ENCODE measurements at regions not wholly inside any gene's neighbourhood (a gene's known extent, or its start where the extent isn't known, plus 50 kb on each side); places are given as distances from the start of the nearest gene placed in this dataset.
"Not testable (repeated sequence)": the region's sequence is repeated elsewhere in the genome, so short reads cannot be mapped to it uniquely, and the experiment has no call there.

DNA sequence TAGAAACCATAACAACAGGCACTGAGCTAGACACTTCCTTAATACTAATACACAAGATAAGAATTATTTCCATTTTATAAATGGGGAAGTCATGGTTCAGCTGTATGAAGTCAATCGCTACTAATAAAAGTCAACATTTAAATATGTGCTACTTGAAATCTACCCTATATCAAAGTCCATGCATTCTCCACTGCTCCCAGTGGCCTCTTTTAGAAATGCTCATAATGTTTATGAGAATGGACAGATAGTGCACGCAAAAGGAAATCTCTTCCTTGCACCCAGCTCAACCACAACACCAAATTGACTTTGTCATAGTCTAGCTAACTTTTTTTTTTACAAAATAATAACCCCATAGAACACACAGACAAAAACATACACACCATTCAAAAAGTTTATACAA, 281.7 kb upstream of the CXADR start:
- DNase-seq (ENCODE audit: low read depth, low spot score), result no peak
- no peak overlapping the region for H3K27ac ChIP-seq

DNA sequence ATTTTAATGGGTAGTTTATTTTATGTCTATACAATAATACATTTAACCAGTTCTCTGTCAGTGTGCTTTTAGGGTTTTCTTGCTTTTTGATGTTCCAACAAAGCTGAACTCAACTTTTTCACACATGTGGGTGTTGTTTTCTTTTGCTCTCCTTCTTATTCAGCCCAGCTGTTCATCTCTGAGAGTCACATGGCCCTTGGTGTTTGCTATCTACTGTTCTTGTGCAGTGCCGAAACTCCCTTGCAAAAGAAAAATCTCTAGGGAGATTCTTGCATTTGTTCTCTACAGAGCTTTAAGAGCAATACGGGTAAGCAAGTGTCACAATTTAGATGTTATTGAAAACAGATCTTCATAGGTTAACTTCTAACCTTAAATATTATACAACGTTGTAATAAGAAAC, 281.1 kb upstream of the CXADR start:
- H3K27ac ChIP-seq, result no peak overlapping the region
- DNase-seq (ENCODE audit: low read depth, low spot score), result no peak

DNA sequence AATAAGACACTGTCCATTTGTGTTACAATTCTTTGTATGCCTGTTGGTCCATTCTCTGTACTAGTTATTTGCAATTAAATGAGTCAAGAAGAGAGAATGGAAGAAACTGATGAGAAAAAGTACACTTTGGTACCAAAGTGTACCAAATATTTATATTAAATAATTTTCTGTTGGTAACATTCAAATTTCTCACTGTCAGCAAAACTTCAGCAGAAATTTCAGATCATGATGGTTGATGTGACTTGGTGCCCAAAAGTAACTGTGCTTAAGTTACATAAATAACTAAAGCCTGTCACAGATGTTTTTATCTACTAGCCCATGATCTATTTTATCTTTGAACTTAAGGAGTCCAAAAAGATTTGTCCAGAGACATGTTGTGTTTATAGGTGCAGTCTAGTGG, 274.4 kb upstream of the CXADR start:
- H3K27ac ChIP-seq, result no peak overlapping the region
- DNase-seq (ENCODE audit: low read depth, low spot score), result no peak

DNA sequence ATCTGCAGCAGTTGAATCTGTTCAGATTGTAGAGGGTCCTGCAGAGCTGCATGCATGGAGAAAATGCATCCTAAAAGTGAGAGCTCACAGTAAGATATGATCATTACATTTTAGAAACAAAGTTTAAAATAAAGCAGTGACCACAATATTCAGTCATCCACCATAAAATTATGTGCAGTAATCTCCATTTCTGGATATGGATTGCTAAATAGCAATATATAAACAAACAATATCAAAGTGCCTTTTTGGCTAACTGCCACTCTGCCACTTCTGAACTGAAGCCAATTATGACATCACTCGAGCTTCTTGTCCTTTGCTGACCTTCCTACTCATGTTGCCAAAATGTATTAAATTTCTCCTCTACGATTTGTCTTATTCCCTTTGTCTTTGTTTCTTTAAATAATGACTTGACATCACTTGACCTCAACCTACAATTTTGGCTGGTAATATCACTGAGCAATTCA, 262.0 kb upstream of the CXADR start:
- no peak overlapping the region for H3K27ac ChIP-seq
- no peak for DNase-seq (ENCODE audit: low read depth, low spot score)

DNA sequence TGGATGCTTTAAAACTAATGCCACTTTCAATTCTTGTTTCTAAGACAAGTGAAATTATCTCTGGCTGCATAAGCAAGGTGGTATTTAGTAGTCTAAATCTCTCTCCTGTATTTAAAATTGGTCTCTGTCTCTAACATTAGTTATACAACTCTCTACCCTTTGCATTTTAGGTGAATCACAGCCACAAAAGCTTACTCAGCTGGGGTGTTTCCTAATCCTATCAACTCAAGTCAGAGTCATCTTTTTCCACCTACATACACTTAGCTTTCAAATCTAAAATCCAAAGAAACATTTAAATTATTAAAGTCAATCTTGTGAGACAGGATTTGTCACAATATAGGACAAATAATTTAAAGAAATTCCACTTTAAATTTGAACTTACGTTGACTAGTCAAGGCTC, 255.1 kb upstream of the CXADR start:
- no peak for DNase-seq (ENCODE audit: low read depth, low spot score)
- no peak overlapping the region for H3K27ac ChIP-seq

DNA sequence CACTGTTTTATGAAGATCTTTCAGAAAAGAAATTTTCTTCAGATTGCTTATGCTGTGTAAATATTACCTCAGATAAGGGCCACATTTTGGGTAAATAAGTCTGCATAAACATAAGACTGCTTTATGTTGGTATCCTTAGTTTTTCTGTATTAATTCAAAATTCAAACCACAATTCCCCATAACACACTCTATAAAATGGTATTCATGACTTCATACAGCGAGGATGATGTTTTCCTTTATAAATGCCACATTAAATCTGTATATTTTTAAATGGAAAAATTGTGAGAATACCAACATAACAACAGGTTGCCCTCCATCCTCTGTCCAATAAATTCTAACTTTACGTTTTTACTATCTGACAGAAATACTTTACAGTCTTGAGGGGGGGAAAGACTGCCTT, 248.7 kb upstream of the CXADR start:
- no peak for DNase-seq (ENCODE audit: low read depth, low spot score)
- no peak overlapping the region for H3K27ac ChIP-seq

DNA sequence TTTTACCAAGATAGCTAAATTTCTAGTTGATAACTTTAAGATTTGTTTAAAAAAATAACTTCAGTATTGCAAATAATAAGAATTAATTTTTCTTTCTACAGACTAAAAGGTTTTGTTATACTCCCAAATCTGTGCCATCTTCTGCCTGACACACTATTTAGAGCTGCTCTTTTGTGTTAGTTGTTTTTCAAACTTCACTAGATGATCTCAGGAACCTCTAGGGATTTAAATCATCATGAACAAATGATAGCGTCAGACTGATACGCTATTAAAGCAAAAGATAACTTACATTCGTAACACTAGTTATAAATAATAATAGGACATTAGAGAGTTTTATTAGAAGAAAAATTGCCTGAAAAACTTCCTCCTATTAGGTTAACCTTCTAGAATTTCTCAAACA, 243.1 kb upstream of the CXADR start:
- H3K27ac ChIP-seq, result no peak overlapping the region
- no peak for DNase-seq (ENCODE audit: low read depth, low spot score)

DNA sequence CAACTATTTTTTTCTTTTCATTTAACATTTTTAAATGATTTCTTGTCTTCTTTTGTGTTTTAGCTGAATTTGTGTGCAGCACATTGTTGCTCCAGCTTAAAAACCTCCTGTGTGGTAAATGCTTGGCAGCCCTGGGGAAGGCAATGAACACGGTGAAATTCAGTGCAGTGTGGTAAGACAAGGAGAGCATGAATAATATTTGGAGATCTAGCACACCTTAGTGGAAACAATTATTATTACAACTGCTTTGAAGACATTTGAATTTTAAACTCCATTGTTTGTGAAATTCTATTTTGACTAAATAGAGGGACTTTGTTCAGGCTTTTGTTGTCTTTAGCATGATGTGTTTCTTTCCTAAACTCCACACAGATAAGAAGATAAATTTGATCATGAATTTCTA, 242.6 kb upstream of the CXADR start:
- DNase-seq (ENCODE audit: low read depth, low spot score), result no peak
- H3K27ac ChIP-seq, result no peak overlapping the region

DNA sequence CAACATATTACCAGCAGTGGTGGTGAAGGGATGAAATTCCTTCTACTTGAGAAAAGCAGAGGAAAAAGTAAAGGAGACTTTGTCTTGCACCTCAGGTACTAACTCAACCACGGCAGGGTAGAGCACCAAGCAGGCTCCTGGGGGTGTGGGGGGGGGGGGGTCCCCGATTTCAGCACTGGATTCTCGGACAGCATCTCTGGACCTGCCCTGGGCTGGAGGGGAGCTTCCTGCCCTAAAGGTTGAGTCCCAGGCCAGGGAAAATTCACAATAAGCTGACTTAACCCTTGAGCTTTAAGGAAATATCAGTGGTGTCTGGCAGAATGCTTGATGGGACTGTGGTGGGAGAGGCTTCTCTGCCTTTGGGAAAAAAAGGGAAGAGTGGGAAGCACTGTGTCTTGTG, 233.2 kb upstream of the CXADR start:
- DNase-seq (ENCODE audit: low read depth, low spot score), result no peak
- H3K27ac ChIP-seq, result no peak overlapping the region

DNA sequence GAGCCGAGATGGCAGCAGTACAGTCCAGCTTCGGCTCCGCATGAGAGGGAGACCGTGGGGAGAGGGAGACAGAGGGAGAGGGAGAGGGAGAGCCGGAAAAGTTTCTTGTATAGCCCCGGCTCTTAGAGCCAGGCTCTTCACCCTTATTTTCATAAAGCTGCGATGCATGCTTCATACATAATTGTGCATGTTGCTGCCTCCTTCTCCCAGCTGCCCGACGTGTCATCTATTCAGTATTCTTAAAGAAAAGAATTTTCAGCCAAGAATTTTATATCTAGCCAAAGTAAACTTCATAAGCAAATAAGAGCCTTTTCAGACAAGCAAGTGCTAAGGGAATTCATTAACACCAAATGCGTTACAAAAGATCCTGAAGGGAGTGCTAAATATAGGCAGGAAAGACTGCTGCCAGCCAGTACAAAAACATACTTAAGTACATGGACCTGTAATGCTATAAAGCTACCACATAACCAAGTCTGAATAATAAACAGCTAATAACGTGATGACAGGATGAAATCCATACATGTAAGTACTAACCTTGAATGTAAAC, 219.8 kb upstream of the CXADR start:
- not testable (repeated sequence) for DNase-seq (ENCODE audit: low read depth, low spot score); H3K27ac ChIP-seq

DNA sequence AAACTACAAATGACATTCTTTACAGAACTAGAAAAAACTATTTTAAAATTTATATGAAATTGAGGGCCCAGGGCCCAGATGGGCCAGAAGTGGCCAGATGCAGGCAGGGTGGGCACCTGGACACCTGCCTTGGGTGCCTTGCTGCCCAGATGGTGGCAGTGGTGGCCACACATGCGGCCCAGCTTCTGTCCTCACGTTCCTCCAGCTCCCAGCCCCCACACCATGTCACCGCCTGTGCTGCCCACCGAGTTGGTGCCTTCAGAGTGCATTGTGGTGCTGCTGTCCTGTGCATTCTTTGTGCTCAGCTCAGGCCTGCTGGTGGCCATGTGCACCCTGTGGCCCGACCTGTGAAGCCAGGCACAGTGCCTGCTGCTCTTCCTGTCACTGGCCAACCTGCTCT, 216.8 kb upstream of the CXADR start:
- H3K27ac ChIP-seq, result no peak overlapping the region
- DNase-seq (ENCODE audit: low read depth, low spot score), result no peak

DNA sequence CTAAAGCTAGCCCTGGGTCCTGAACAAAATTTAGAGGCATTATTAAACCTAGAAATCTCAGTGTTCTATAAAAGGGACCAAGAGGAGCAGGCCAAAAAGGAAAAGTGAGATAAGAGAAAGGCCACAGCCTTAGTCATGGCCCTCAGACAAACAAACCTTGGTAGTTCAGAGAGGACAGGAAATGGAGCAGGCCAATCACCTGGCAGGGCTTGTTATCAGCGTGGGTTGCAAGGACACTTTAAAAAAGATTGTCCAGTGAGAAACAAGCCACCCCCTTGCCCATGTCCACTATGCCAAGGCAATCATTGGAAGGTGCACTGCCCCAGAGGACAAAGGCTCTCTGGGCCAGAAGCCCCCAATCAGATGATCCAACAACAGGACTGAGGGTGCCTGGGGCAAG, 213.3 kb upstream of the CXADR start:
- not testable (repeated sequence) for H3K27ac ChIP-seq; DNase-seq (ENCODE audit: low read depth, low spot score)

DNA sequence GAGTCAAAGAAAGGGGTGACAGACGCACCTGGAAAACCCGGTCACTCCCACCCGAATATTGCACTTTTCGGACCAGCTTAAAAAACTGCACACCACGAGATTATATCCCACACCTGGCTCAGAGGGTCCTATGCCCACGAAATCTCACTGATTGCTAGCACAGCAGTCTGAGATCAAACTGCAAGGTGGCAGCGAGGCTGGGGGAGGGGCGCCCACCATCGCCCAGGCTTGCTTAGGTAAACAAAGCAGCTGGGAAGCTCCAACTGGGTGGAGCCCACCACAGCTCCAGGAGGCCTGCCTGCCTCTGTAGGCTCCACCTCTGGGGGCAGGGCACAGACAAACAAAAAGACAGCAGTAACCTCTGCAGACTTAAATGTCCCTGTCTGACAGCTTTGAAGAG, 185.1 kb upstream of the CXADR start:
- not testable (repeated sequence) for DNase-seq (ENCODE audit: low read depth, low spot score); H3K27ac ChIP-seq

DNA sequence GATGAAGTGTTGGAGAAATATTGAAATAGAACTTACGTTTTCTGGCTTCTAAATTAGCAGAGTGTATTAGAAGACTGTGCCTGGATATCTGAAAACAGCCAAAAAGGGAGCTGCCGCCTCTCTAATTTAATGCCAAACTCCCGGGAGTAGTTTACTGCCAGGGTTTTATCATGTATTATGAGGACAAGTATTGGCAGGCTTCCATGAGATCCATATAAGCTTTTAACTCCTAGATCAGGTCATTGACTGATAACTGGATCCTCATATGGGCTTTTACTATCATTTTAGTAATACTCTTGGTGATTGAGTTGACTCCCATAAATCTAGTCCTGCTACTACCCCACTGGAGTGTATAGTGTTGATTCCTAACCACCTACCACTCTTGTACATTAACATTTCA, 178.4 kb upstream of the CXADR start:
- no peak for DNase-seq (ENCODE audit: low read depth, low spot score)
- H3K27ac ChIP-seq, result no peak overlapping the region

DNA sequence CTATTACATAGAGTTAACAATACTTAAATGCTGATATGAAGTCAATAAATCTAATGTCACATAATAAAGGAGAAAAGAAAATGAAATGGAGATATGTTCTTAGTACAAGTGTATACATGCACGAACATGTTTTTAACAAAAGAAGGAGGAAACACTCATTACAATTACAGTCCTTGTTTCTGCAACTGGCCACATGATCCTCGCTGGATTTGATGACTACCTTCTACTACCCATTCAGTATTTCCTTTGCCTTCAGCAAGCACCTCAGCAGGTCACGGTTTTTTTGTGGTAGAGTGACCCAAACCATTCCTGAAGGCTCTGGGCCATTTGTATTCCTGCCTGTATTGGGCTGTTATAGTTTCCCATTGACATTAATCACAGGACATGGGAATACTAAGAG, 172.8 kb upstream of the CXADR start:
- DNase-seq (ENCODE audit: low read depth, low spot score), result peak; percentile 18

DNA sequence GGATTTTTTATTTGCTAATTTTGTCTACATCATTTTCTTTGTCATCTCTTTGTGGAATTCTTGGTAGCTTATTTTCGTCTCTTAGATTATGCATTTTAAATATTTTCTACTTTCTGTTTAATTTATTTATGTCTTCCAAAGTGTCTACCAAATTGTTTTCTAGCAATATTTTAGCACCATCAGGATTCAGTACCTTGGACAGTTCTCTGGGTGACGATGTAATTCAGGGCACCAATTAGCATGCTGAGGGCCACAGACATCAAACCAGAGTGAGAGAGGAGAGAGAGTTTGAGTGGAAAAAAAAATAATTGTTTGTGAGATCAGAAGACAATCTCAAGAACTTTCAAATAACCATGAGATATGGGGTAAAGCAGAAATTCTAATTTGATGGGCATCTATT, 169.8 kb upstream of the CXADR start:
- no peak for DNase-seq (ENCODE audit: low read depth, low spot score)
- no peak overlapping the region for H3K27ac ChIP-seq

More for the DNA sequence above, 172.8 kb upstream of the CXADR start:
- no peak overlapping the region for H3K27ac ChIP-seq

DNA sequence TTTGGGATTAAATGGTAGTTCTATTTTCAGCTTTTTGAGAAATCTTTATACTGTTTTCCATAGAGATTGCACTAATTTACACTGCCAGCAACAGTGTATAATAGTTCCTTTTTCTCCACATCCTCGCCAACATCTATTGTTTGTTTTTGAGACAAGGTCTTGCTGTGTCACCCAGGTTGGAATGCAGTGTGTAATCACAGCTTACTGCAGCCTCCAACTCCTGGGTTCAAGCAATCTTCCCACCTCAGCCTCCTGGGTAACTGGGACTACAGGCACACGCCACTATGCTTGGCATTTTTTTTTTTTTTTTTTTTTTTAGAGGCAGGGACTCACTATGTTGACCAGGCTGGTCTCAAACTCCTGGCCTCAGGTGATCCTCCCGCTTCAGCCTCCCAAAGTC, 164.5 kb upstream of the CXADR start:
- H3K27ac ChIP-seq, result no peak overlapping the region
- no peak for DNase-seq (ENCODE audit: low read depth, low spot score)

DNA sequence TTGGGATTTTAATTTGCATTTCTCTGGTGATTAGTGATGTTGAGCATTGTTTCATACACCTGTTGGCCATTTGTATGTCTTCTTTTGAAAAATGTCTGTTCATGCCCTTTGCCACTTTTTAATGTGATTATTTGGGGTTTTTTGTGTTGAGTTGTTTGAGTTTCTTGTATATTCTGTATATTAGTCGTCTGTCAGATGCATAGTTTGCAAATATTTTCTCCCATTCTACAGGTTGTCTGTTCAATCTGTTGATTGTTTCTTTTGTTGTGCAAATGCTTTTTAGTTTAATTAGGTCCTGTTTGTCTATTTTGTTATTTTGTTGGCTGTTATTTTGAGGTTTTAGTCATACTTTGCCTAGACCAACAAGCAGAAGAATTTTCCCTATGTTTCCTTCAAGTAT, 164.0 kb upstream of the CXADR start:
- H3K27ac ChIP-seq, result no peak overlapping the region
- no peak for DNase-seq (ENCODE audit: low read depth, low spot score)

DNA sequence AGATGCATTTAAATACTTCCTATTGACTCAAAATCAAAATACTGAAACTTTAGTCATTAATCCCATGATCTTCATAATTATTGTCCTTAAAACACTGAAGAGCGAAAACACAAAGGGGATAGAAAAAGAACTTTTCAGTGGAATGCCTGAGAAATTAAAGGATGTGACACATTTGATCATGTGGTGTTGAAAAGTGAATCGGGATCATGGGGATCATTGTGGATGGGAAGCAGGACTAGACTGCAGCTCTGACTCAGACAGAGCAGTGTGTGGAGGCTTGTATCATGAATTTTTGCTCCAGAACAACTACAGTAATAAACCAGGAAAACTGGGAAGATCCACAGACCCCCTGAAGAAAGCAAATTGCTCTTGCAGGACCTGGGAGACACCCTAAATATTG, 161.1 kb upstream of the CXADR start:
- H3K27ac ChIP-seq, result peak overlapping the region; percentile 60
- no peak for DNase-seq (ENCODE audit: low read depth, low spot score)

DNA sequence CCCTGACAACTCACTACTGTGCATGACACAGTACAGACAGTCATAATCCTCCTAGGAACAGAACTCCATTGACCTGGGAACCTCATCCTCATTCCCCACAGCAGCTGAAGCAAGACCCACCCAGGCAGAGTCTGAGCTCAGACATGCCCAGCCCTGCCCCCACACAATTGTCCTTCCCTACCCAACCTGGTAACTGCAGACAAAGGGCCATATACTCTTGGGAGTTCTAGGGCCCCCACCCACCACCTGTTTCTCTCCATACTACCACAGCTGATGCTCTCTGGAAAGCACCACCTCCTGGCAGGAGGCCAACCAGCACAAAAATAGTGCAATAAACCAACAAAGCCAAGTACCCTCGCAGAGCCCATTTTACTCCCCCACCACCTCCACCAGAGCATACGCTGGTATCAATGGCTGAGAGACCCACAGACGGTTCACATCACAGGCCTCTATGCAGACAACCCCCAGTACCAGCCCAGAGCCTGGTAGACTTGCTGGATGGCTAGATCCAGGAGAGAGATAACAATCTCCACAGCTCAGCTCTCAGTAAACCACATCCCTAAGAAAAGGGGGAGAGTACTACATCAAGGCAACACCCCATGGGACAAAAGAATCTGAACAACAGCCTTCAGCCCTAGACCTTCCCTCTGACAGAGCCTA, 159.7 kb upstream of the CXADR start:
- no peak for DNase-seq (ENCODE audit: low read depth, low spot score)

DNA sequence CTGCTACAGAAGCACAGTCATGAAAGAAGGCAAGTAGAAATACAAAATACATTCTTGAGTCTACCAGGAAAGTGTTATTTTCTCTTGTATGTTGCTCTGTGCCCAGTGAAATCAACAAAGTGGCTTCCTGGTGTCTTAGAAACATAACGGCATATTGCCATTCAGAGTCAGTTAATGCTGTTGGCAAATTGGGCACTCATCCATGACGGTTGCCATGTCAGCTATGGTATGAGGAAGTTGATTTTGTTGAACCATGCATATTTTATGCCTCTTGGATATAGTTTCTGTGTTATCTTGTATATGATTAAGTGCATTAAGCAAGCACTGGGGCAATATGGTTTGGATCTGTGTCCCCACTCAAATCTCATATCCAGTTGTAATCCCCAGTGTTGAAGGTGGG, 153.1 kb upstream of the CXADR start:
- no peak overlapping the region for H3K27ac ChIP-seq
- DNase-seq (ENCODE audit: low read depth, low spot score), result no peak

More for the DNA sequence above, 159.7 kb upstream of the CXADR start:
- H3K27ac ChIP-seq, result peak overlapping the region; percentile 60

DNA sequence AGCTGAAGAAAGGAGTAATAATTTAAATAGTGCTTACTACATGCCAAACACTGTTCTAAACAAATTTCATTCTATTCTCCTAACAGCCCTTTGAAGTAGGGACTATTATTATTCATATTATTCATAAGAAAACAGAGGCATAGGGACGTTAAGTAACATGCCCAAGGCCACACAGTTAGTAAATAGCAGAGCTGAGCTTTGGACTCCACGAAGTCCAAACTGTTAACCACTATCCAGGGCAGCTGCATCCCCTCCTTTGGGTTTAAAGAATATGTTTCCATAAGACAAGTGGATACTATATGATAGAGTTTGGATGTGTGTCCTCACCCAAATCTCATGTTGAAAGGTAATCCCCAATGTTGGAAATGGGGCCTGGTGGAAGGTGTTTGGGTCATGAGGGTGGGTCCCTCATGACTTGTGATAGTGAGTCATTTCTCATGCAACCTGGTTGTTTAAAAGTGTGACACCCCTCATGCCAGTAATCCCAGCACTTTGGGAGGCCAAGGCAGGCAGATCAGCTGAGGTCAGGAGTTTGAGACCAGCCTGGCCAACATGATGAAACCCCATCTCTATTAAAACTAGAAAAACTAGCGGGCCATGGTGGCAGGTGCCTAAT, 144.0 kb upstream of the CXADR start:
- no peak overlapping the region for H3K27ac ChIP-seq
- DNase-seq (ENCODE audit: low read depth, low spot score), result no peak

Measured in epithelial cell of prostate (primary cell).